ENCODE measurements at regions not wholly inside any gene's neighbourhood (a gene's known extent, or its start where the extent isn't known, plus 50 kb on each side); places are given as distances from the start of the nearest gene placed in this dataset.

DNA sequence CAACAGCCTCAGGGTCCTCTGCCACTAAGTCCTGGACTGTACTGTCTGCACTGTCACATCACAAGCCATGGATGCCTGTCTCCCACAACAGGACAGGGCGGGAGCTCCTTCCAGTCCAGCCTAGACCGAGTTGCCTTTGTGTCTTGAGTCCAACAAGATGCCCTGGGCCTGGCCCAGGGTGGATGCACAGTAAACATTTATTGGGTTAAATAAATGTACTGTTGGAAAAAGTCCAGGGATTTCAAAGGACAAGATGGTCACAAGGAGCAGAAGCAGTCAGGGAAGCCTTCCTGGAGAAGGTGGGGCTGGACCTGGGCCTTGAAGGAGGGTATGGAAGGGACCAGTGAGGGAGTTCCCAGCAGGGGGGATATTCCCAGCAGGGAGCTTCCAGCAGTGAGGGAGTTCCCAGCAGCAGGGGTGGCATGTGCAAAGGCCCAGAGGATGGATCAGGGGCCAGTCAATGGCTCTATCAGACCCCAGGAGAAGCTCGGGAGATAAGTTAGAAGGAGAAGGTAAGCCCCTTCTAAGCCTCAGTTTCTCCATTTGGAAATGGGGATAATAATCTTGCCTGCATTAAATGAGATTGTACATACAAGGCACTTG lies 72.7 kb upstream of the NEURL1B start:
- no peak for DNase-seq

DNA sequence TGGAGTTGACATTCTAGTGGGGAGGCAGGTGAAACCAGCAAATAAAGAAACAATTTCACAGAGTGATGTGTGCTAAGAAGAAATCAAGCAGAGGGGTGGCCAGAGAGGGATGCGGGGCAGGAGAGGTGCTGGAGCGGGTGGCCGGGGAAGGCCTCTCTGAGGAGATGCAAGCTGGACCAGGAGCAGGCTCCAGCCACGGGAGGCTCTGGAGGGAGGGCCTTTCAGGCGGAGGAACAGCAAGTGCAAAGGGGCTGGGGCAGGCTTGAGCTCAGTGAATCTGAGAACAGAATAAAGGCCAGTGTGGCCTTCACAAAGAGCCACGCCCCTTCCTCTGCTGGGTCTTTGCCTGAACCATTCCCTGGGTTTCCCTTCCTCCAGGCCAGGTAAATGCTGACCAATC lies 73.2 kb upstream of the NEURL1B start:
- no peak for DNase-seq

DNA sequence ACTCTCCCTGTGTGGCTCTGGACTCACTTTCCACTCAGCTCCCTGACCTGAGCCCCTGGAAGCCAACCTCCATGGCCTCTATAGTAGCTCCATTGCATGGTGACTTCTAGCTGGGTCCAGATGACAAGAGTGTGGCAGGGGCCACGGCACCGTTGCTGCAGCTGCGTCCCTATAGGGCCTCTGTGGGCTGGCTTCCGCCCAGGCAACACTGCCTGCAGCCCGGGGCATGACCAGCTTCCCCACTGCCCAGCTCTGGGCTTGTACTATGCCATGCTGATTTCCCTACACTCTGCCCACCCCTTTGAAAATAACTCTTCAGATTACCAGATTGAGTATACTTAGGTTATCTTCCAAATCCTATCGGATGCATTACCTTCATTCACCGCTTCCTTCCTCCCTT lies 73.8 kb upstream of the NEURL1B start:
- no peak for DNase-seq

DNA sequence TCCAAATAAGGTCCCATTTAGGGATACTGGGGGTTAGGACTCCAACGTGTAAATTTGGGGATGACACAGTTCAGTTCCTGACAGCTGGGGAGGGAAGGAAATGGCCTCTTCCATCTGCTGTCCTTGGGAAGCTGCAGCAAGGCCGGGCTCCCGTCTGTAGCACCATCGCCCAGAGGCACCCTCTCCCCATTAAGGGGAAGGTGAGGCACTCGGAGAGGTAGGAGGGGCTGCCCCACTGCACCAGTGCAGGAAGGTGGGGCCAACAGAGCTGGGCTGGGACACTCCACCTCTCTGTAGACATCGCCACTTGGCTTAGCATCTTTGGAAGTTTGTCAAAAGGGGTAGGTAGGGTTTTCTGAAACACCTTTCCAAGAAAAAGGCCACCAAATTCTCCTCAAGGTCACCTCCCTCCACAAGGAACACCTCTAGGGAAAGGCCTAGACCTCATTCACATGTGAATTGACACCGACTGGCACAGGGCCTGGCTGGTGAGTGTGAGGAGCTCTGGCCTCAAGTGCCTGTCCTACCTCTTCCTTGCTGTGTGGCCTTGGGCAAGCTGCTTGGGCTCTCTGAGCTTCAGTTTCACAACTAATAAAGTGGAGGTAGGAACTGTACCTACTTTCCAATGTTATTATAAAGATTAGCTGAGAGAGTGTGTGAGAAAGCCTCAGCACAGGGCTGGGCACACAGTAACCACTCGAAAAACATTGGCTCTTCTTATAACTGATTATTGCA lies 75.0 kb upstream of the NEURL1B start:
- DNase-seq = no peak

DNA sequence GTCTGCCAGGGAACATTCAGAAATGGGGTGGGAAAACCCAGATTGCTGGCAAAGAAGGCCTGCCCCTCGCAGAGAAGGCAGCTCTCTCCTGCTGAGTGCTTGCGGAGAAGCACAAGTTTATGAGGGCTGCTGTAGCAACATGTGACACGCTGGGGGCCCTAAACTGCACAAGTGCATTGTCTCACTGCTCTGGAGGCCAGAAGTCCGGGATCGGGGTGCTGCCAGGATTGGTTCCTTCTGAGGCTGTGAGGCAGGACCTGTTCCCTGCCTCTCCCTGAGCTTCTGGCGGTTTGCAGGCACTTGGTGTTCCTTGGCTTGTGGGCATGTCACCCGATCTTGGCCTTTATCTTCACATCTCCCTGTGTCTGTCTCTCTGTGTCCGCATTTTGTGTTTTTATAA lies 75.6 kb upstream of the NEURL1B start:
- DNase-seq = peak in 1 of 2 experiments; percentile 21

DNA sequence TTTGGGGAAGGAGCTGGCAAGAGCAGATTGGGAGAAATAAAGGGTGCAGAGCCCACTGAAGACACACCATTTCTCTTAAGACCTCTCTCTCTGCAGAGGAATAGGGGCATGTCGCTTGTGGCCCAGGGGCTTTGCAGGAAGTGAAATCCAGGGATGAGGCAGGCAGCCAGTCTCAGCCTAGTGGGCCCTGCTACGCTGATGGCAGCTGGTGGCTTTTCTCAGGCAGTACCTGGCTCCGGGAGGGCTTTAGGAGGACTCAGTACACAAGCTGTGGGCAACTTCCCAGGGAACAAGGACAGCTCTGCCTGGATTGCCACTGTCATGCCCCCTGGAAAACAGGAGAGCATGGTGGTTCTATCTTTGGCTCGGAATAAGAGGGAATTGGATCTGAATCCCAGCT lies 76.2 kb upstream of the NEURL1B start:
- DNase-seq = peak; percentile 44 to 60

DNA sequence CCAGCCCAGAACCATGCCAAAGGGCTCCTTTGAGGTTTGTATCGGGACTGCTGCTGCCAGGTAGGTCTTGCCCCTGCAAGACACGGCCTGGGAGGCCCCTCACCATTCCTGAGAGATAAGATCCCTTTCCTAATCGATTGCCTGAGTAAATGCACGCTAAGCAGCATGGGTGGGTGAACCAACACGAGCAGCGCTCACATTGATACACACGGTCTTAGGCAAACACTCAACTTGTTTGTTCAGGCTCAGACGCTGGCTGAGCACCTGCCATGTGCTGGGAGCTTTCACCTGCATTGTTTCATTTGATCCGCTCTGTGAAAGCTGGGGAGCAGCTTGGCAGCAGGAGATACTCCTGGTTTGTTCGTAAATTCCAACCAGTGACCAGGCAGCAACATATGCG lies 76.9 kb upstream of the NEURL1B start:
- peak; percentile 97 to 98 for DNase-seq

DNA sequence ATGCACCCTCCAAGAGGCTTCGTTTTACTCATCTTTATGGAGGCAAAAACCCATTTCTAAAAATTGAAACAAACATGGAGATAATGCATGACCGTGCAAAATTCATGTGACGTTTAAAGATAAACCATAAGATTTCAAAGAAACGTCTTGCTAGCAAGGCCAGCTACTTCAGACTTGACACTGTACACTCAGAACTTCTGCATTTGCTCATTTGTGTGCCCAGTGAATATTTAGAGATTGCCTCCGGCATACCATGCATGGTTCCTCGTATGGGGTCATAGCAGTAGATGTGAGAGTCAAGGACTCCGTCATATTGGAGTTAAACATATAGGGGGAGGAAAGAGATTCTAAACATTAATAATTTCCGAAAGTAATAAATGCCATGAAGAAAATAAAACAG lies 78.6 kb upstream of the NEURL1B start:
- no peak for DNase-seq

DNA sequence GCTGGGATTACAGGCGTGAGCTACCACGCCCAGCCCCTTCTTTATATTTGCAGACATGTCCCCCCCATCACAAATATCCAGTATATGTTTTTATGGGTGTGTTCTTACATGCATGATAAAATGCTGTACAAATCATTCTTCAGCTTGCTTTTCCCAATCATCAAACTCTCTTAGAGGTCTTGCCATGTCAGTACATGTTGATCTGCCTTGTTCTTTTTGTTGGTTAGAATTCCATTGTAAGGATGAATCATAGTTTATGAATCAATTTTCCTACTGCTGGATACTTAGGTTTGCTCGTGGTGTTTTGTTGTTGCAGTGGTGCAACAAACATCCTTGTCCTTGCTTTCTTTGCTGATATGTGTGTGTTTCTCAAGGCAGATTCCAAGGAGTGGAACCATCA lies 79.9 kb upstream of the NEURL1B start:
- no peak for DNase-seq

DNA sequence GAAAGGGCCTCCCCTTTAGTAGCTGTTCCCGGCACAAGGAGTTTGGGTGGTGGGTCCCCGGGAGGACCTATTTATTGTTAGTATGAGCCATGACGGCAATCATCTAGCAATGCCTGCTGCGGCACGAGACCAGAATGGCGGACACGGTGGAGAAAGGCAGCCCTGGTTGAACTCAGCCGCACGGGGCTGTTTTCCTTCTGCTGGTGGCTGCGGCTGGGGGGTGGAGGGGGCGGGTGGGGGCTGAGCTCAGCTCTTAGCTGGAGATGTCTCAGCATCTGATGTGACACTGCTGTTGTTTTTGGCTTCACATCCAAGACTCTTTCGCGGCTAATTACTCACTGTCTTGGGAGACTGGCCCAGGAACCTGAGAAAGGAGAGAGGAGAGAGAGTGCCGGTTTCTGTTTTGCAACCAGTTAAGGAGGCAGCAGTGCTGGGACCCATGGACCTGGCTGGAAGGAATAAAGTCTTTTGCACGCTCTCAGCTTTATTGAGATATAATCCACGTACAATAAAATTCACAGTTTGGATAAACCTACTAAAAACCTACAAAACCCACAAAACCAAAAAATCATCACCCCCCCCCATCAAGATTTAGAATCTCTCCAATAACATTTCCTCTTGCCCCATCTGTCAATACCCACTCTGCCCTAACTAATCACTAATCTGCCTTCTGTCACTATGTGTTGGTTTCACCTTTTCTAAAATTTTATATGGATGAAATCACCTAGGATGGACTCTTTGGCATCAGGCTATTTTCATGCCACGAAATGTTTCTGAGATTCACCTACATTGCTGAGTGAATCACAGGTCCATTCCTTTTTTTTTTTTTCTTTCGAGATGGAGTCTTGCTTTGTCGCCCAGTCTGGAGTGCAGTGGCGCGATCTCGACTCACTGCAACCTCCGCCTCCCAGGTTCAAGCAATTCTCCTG lies 81.8 kb upstream of the NEURL1B start:
- DNase-seq = no peak

DNA sequence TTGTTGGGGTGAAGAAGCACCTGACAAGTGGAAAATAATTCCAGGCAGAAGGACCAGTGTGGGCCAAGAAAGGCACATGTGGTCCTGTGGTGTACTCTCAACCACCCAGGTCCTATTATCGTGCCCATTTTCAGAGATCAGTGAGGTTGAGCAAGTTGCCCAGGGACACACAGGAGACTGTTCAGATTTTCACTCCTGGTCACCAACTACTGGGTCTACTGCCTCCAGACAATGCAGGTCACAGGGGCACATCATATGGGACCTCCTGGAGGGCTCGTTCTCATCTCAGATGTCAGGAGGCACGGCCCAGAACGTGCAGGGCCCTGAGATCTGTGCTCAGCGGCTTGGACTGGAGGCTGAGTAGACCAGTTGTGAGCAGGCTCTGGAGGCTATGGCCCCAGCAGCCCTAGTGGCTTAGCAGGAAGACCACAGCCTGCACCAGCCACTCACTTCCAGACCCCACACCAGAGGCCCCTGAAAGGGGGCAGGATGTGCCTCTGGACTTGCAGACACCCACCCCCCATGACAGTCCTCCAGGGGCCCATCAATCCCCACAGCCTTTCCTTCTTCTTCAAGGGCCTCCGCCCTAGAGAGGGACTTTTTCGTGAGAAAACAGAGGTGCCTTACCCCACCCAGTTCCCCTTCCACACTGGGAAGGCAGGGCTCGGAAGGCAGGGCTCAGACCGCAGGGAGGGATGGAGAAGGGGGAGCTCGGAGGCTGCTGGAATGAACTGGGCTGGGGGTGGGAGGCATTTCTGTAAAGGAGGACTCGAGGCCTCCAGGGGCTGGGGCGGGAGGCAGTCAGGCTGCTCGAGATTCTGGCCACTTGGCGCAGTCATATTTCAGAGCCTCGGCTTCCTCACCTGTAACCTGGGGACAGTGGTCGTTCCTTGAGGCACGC lies 82.7 kb upstream of the NEURL1B start:
- no peak for DNase-seq

DNA sequence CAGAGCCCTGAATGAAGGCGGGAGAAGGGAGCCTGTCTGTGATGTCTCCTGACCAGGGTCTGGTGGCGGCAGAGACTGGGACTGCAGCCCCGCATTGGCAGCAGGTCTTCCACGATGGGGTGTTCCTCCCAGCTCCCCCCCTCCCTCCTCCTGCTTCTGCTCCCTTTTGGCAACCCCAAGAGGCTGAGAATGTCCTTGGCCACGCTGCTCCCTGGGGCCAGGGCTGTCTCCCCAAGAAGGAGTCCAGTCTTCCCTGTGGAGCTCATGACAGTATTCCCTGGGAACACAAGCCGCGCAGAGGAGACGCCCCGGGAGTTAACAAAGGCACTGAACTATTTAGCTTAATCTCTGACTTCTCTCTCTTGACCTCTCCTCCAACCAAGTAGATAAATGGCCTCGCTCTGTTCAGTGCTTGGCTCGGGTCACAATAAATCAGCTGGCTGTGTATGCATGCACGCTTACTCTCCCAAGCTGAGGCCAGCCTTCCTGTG lies 84.0 kb upstream of the NEURL1B start:
- DNase-seq = no peak

DNA sequence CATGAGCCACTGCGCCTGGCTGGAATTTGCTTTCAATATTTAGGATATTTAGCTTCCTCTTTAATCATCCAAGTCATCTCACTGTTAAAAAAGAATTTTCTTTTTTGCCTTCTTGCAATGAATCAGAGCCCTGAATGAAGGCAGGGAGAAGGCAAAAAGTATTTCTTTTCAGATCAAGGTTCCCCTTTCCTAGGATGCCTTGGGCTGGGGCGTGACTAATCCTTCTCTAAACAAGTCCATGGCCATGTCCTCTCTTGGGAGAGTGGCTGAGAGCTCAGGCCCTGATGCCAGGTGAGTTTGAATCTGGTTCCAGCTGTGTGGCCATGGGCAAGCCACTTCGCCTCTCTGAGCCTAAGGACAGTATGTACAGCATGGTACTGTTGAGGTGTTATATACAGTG lies 84.8 kb upstream of the NEURL1B start:
- DNase-seq = no peak

DNA sequence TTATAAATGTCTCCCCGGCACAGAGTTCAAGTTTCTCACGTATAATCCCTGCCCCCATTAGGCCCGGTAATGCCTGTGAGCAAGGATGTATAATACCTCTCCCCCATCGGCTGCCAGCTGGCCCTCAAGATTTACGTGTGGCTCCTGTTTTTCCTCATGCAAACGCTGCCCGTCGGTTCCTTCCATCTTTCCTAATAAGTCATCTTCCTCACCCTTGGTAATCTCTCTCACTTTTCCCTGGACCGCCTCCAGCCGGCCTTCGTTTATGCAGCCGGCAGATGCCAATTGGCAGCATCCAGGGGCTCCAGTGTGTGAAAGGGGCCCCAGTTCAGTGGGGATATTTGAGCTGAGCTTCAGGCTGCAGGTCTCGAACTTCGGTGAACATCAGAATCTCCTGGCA lies 86.5 kb upstream of the NEURL1B start:
- no peak for DNase-seq

DNA sequence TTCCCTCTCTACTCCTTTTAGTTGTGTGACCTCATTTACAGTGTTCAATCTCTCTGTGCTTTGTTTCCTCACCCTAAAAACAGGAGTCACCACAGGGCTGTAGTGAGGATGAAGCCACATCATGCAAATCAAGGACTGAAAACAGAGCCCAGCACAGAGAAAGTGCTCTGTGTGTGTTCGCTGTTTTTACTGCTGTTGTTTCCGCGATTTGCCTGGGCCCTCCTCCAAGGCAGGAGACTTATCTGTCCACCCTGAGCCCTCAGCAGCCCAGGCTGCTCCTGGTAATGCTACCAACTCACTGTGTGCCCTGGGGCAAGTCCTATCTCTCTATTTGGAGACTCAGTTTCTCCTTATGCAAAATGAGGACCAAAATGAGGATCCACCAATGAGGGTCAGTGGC lies 87.2 kb upstream of the NEURL1B start:
- DNase-seq = no peak

DNA sequence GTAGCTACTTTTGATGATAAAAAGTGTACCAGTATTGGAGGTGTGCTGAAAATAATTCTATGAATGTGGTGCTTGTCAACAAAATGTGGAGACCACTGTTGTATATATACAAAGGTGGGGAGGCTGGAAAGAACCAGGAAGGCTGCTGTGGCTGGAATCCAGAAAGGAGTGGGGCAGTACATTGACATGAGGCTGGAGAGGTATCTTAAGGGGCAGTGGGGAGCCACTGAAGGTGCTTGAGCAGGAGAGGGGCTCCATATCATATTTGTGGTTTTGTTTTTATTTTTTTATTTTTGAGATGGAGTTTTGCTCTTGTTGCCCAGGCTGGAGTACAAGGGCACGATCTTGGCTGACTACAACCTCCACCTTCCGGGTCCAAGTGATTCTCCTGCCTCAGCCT lies 87.9 kb upstream of the NEURL1B start:
- no peak for DNase-seq

DNA sequence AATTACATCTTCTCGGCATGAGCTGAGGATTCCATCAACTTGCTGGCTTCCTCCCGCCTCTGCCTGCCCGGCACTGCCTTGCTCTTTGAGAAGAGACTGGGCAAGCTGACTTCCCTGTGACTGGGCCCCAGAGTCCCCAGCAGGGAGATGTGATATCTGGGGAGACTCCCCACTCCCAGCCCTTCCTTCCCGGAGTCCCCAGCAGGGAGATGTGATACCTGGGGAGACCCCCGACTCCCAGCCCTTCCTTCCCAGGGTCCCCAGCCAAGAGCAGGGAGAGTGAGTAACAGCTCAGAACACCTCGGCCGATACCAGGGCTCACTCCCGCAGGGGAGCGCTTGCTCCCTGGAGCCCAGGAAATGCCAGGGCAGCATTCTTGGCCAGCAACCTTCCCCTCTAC lies 90.1 kb upstream of the NEURL1B start:
- no peak for DNase-seq

DNA sequence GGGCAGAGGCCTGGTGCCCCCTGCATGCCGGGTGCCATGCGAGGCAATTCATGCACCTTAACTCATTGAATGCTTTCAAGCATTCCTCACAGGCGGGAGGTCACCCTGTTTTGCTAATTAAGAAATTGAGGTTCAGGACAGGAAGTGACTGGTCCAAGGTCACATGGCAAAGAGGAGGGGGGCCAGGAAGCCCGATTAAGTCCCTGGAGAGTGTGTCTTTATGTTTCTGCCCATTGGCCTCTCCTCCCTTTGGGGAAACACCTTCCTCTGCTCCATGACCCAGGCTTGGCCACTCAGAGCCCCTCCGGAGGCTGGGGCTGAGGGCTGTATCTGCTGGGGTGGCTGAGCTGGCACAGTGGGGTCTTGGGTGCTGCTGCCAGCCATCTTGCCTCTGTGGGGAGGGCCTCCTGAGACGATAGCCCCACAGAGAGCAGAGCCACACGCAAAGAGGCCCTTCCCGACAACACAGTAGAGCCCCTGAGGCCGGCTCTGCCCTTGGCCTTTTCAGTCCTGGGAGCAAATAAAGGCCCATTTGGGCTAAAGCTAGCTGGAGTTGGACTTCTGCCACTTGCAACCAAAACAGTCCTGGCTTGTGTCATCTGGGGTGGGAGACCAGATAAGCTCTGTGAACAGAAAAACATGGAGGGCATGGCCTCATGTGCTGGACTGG lies 90.8 kb upstream of the NEURL1B start:
- DNase-seq = no peak

DNA sequence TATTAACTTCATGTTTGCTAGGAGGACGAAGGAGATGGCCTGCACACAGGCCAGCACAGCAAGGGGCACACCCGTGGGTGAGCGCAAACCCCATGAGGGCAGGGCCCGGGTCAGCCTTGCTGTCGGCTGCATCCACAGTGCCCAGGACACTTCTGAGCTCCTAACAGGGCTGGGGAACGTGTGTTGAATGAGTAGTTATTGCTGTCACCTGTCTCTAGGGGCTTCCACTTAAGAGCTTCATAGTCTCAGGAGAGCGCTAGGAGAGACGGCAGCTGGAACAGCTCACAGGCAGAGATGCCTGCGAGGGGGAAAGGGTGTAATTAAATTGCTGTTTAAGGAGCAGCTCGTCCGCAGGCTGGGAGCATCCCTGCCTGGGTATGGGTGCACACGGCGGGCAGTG lies 91.4 kb upstream of the NEURL1B start:
- DNase-seq = peak in 1 of 2 experiments; percentile 38

DNA sequence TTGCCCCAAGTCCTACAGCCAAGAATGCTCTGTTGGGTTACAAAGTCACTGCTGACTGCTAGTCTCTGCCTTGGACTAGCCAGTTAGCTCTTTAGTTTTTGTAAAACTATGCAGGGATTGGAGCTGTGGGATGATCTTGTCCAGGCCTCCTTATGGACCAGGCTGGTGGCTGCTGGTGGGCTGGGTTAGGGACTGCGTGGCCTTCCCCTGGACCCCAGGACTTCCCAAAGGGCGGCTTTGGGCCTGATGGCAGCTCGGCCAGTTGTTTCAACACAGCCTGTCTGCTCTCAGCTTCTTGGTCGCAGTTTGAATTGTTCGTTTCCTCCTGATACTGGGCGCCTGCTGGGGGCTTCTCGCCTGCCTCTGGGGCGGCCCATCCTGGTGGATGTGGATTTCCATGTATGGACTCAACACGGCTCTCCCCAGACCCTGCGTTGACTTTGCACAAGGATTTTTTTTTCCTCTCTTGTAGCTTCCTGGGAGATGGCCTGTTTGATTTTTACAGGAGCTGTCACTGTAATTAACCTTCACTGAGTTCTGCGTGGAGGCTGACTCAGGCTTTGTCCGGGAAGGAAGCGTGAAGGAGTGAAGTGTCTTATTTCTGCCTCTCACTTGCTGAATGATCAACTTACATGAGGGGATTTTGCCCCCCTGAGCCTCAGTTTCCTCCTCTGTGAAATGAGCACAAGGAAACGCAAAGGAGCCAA lies 91.9 kb upstream of the NEURL1B start:
- DNase-seq = no peak

DNA sequence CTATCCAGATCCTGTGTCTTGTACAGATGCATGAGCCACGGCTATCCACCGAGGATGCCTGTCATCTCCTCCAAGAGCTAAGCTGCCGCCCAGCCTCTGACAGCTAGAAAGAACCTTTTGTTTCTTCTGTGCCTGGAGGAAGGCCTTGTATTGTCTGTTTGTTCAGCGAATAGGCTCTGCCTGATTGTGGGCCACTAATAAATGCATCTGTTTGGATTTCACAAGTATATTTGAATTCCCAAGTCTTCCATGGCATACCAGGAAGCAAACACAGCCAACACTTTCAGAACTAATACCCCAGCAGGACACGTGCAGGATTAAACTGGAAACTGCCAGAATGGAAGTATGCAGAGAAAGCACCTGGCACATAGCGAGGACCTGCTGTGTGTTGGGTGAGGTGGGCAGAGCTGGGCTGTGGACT lies 92.7 kb upstream of the NEURL1B start:
- no peak for DNase-seq
